T-helper 2 cell treated with Interferon-gamma antibody and Interleukin-4, amounts not matched to agents 5 μg/mL and 100 μg/mL, for 36 hours (primary cell): ENCODE measurements at regions not wholly inside any gene's neighbourhood (a gene's known extent, or its start where the extent isn't known, plus 50 kb on each side); places are given as distances from the start of the nearest gene placed in this dataset.

Source experiments
- DNase-seq: peaks from one replicate; pipeline ENCODE4 v3.0.0; 2021; ENCODE audit warnings: low spot score
- H3K27ac Mint-ChIP-seq: one replicate; pipeline ENCODE4 v1.8.0; 2021; ENCODE audit warnings: mild to moderate bottlenecking, mixed read lengths
- H3K27me3 Mint-ChIP-seq: one replicate; pipeline ENCODE4 v1.8.0; 2021; ENCODE audit warnings: low read depth, mixed read lengths
- H3K36me3 Mint-ChIP-seq: one replicate; pipeline ENCODE4 v1.8.0; 2021; ENCODE audit warnings: low read depth, mixed read lengths
- H3K4me1 Mint-ChIP-seq: one replicate; pipeline ENCODE4 v1.8.0; 2021; ENCODE audit warnings: low read depth, mixed read lengths
- H3K4me3 Mint-ChIP-seq: one replicate; pipeline ENCODE4 v1.8.0; 2022; ENCODE audit warnings: mild to moderate bottlenecking, moderate library complexity, mixed read lengths
- H3K9me3 Mint-ChIP-seq: one replicate; pipeline ENCODE4 v1.8.0; 2021; ENCODE audit warnings: mixed read lengths

DNA sequence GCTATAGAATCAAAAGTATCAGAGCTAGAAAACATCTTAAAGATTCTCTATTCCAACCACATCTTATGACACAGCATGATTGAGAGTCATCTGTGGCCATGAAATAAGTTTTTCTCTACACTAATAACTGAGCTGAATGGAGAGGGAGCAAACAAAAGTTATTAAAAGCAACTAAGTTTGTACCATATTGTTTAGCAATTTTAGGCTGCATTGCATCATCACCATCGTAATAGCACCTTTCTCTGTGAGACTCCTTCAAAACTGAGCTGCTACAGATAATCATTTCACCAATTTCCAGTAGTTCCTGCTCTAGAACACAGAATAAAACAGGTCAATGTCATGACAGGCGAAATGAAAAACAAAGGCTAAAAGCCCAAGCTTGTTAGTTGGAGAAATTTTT lies 1183.9 kb downstream of the DIAPH3 start:
- H3K9me3 Mint-ChIP-seq: peaks cover 17% of the 10 kb centered on the region
- H3K36me3 Mint-ChIP-seq: no peaks in the 10 kb centered on the region
- H3K4me3 Mint-ChIP-seq: no peak overlapping the region
- no peak overlapping the region for H3K27ac Mint-ChIP-seq
- no peaks in the 10 kb centered on the region for H3K4me1 Mint-ChIP-seq
- no peaks in the 10 kb centered on the region for H3K27me3 Mint-ChIP-seq
- DNase-seq: no peak

DNA sequence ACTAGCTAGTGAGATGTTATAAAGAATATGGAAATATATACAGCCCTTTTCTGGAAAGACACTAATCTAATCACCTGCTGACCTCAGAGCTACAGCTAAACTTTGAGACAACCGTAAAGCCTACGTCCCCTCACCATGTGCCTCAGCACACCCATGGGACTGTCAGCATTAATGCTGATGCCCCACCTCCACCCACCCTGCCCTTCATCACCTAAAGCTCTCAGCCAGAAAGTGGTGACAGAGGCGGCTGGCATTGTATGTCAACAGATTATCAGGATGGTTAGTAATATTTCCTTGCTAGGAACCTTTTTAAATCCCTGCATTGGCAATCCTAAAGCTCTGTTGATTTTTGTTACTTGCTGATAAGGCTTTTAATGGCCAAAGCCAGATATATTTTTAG lies 1177.9 kb downstream of the DIAPH3 start:
- Mint-ChIP-seq H3K27ac (no peak overlapping the region), H3K36me3 (no peaks in the 10 kb centered on the region), H3K27me3 (no peaks in the 10 kb centered on the region), H3K9me3 (peaks cover 18% of the 10 kb centered on the region), H3K4me1 (no peaks in the 10 kb centered on the region), H3K4me3 (no peak overlapping the region)
- DNase-seq: no peak

DNA sequence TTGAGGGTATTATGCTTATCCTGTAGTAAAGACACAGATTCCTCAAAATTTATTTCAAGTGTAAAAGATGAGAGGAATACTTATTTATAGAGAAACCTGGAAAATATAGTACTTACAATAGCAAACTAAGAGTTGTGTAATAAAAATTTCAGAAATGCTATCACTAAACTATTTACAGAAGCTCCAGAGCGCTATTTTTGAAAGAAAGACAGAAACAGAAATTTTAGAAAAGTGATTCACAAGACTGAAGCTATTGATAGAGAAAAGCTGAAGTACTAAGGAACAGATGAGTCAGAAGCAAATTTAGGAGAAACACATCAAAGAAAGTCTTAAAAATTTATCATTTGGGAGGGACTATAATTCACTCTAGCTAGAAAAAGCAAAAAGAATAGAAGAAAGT lies 1174.2 kb downstream of the DIAPH3 start:
- no peak for DNase-seq
- H3K27ac Mint-ChIP-seq: no peak overlapping the region
- no peaks in the 10 kb centered on the region for H3K4me1 Mint-ChIP-seq
- no peaks in the 10 kb centered on the region for H3K36me3 Mint-ChIP-seq
- H3K9me3 Mint-ChIP-seq: peaks cover 7% of the 10 kb centered on the region
- no peak overlapping the region for H3K4me3 Mint-ChIP-seq
- H3K27me3 Mint-ChIP-seq: no peaks in the 10 kb centered on the region

DNA sequence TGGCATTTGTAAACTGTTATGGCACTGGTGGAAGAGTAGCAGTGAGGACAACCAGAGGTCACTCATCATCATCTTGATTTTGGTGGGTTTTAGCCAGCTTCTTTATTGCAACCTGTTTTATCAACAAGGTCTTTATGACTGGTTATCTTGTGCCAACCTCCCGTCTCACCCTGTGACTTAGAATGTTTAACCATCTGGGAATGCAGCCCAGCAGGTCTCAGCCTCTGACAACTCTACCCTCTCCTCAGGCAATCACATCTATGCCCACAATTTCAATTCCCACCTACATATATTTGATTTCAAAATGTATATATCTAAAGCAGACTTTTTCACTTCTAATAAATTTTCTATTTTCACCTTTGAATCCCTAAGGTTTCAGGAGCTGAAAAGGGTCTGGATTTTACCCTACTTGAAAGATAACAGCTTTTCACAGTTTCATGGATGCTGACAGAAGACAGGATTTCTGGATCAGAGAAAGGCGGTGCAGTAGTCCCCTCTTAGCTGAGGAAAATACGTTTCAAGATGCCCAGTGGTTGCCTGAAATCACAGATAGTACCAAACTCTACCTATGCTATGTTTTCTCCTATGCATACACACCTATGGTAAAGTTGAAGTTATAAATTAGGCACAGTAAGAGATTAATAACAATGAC lies 1171.8 kb downstream of the DIAPH3 start:
- Mint-ChIP-seq H3K9me3 (no peaks in the 10 kb centered on the region), H3K4me1 (no peaks in the 10 kb centered on the region), H3K36me3 (no peaks in the 10 kb centered on the region), H3K27me3 (no peaks in the 10 kb centered on the region), H3K4me3 (no peak overlapping the region), H3K27ac (no peak overlapping the region)
- no peak for DNase-seq

DNA sequence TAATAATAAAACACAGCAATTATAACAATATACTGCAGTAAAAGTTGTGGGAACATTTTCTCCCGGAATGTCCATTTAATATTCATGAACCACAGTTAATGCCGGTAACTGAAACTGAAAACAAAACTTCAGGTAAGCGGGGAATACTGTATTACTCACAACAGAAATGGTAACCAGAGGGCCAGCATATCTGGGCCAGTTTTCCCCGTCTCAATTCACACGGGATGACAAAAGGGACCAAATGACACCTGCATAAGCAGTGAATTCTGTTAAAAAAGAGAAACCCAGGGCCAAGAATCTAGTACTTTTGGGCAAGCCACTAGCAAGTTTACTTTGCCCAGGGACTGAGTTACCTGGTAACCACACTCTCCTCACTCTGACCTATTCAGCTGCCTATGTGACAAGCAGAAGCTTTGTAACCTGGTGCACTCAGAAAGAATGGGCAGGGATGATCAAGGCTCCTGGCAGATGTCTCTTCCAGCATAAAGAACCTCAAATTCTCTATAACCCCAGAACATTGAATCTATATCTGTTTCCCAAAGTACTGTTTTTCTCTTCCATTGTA lies 1171.2 kb downstream of the DIAPH3 start:
- Mint-ChIP-seq H3K4me3 (no peak overlapping the region), H3K9me3 (no peaks in the 10 kb centered on the region), H3K4me1 (no peaks in the 10 kb centered on the region), H3K36me3 (no peaks in the 10 kb centered on the region), H3K27ac (no peak overlapping the region), H3K27me3 (no peaks in the 10 kb centered on the region)
- DNase-seq: no peak

DNA sequence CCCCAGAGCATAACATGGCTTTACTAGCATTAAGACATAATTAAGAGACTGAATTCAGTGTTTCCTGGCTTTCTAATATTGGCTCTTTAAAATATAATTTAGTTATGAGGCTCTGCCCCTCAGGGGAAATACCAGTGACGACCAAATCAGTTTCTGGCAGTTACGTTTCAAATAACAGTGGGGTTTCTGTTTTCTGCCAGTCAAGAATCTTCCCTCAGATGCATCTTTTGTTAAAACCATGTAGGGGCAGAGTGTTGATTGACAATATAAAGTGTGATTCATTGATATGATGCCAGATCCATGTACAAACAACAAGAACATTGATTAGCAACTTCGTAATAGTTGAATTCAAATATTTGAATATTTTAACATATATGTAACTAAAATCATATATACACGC lies 1169.7 kb downstream of the DIAPH3 start:
- no peaks in the 10 kb centered on the region for H3K36me3 Mint-ChIP-seq
- no peaks in the 10 kb centered on the region for H3K9me3 Mint-ChIP-seq
- H3K4me1 Mint-ChIP-seq: no peaks in the 10 kb centered on the region
- H3K4me3 Mint-ChIP-seq: no peak overlapping the region
- DNase-seq: no peak
- H3K27ac Mint-ChIP-seq: no peak overlapping the region
- no peaks in the 10 kb centered on the region for H3K27me3 Mint-ChIP-seq

DNA sequence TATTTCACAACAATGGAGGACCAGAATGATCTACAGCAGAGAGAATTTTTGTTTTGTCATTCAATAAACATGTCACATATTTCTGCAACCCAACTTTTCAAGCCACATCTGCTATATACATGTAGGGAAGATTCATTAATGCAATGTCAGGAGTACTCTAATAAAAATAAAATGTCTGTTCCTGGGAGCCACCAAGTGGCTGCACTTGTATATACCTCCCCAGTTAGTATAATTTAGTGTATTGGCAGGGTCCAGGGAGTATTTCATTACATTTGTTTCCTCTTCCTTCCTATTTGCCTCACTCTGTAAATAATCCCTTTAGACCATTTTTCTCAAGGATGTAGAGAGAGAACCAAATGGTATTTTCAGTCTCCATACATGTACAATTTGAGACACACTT lies 1169.0 kb downstream of the DIAPH3 start:
- Mint-ChIP-seq H3K27ac (no peak overlapping the region), H3K9me3 (no peaks in the 10 kb centered on the region), H3K36me3 (no peaks in the 10 kb centered on the region), H3K4me3 (no peak overlapping the region), H3K27me3 (no peaks in the 10 kb centered on the region), H3K4me1 (no peaks in the 10 kb centered on the region)
- DNase-seq: no peak

DNA sequence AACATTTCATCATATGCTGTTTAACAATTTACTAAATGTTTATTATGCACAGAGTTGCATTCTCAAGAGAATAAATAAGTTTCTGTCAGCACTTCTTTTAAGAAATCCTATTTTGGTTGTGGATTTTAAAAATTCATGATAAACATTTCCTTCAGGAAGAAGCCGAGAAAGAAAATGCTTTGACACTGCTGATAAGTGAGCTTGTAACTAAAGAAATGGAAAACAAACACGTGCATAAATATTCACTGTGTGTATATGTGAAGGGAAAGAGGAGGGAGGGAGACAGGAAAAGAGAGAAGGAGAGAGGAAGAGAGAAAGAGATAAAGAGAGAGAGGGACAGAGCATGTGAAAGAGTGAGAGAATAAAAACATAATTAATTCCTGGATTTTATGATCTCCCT lies 1165.0 kb downstream of the DIAPH3 start:
- Mint-ChIP-seq H3K27me3 (no peaks in the 10 kb centered on the region), H3K36me3 (no peaks in the 10 kb centered on the region), H3K4me3 (no peak overlapping the region), H3K9me3 (peaks cover 7% of the 10 kb centered on the region), H3K4me1 (no peaks in the 10 kb centered on the region), H3K27ac (no peak overlapping the region)
- no peak for DNase-seq

DNA sequence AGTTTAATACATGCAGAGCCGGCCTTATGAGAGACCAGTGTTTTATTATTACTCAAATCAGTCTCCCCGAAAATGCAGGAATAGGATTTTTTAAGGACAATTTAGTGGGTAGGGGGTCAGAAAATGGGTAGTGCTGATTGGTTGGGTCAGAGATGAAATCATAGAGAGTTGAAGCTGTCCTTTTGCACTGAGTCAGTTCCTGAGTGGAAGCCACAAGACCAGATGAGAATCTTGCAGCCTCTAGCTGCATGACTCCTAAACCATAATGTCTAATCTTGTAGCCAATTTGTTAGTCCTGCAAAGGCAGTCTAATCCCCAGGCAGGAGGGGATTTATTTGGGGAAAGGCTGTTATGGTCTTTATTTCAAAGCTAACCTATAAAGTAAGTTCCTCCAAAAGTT lies 1163.9 kb downstream of the DIAPH3 start:
- H3K36me3 Mint-ChIP-seq: no peaks in the 10 kb centered on the region
- no peak overlapping the region for H3K4me3 Mint-ChIP-seq
- no peaks in the 10 kb centered on the region for H3K4me1 Mint-ChIP-seq
- no peaks in the 10 kb centered on the region for H3K27me3 Mint-ChIP-seq
- DNase-seq: no peak
- no peak overlapping the region for H3K27ac Mint-ChIP-seq
- H3K9me3 Mint-ChIP-seq: peaks cover 7% of the 10 kb centered on the region

DNA sequence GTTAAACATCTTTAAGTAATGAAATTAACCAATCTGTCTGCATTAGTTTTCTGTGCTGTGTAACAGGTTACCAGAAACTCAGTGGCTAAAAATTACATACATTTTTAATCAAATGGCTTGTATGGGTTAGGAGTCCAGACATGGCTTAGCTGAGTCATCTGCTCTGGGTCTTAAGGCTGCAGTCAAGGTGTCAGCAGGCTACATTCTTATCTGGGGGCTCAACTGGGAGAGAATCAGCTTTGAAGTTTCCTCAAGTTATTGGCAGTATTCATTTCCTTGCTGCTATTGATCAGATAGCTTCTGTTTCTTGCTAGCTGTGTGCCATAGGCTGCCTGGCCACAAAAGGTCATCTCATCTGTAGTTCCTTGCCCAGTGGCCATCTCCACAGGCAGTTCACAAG lies 1163.0 kb downstream of the DIAPH3 start:
- Mint-ChIP-seq H3K27me3 (no peaks in the 10 kb centered on the region), H3K4me3 (no peak overlapping the region), H3K27ac (no peak overlapping the region), H3K36me3 (no peaks in the 10 kb centered on the region), H3K4me1 (no peaks in the 10 kb centered on the region), H3K9me3 (peaks cover 7% of the 10 kb centered on the region)
- DNase-seq: no peak

DNA sequence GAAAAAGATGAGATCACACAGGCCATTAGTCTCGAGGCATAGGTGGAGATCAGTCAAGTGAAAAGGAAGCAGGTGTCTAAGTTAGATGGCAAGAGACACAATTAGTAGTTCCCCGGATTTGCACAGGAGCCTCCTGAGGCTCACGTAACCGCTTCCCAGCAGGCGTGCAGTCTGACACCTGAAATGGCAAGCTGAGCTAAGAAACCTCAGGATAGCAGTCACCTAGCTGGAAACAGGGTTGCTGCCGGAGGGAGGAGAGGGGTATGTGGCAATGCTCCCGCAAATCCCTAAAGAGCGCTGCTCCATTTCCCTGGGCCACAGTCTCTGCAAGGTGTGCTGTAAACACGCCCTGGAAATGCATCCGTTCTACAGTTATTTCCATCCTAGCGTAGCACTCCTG lies 1151.0 kb downstream of the DIAPH3 start:
- no peaks in the 10 kb centered on the region for H3K4me1 Mint-ChIP-seq
- no peaks in the 10 kb centered on the region for H3K27me3 Mint-ChIP-seq
- H3K4me3 Mint-ChIP-seq: no peak overlapping the region
- no peak overlapping the region for H3K27ac Mint-ChIP-seq
- no peaks in the 10 kb centered on the region for H3K36me3 Mint-ChIP-seq
- peaks cover 3% of the 10 kb centered on the region for H3K9me3 Mint-ChIP-seq
- DNase-seq: no peak

DNA sequence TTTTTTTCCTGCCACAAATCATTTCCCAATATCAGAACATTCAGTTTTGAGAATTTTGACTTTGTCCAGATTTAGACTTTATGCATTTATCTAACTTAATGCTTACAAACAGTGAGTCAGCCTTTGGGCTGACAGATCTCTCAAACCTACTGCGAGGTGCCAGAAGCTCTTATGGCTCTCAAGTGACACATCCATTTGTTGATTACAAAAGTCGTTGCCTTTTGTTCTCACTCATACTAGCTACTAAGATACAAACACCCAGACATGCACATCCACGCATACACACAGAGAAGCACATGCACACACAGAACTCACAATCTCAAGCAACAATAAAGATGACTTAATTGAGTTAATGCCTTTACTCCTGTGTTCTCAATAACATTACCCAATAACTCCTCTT lies 1147.5 kb downstream of the DIAPH3 start:
- Mint-ChIP-seq H3K9me3 (peaks cover 3% of the 10 kb centered on the region), H3K27me3 (no peaks in the 10 kb centered on the region), H3K4me3 (no peak overlapping the region), H3K27ac (no peak overlapping the region), H3K36me3 (no peaks in the 10 kb centered on the region), H3K4me1 (no peaks in the 10 kb centered on the region)
- no peak for DNase-seq

DNA sequence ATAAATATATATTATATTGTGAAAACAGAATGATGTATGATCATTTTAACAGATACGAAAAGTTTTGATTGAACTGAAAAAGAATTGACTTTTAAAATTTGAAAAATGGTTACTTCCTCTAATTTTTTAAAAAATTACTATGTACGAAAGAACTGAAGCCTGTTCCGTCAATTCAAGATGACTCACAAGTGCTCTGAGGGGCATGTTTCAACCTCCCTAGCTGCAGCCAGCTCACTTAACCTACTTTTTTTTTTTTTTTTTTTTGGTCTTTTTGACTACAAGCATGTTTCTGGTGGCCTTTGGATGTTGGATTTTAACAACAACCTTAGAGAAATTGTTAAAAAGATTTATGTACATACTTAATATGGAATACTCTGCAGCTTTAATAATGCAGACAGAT lies 1139.3 kb downstream of the DIAPH3 start:
- no peak overlapping the region for H3K27ac Mint-ChIP-seq
- H3K4me3 Mint-ChIP-seq: no peak overlapping the region
- no peaks in the 10 kb centered on the region for H3K36me3 Mint-ChIP-seq
- no peaks in the 10 kb centered on the region for H3K9me3 Mint-ChIP-seq
- no peak for DNase-seq
- no peaks in the 10 kb centered on the region for H3K27me3 Mint-ChIP-seq
- H3K4me1 Mint-ChIP-seq: no peaks in the 10 kb centered on the region

DNA sequence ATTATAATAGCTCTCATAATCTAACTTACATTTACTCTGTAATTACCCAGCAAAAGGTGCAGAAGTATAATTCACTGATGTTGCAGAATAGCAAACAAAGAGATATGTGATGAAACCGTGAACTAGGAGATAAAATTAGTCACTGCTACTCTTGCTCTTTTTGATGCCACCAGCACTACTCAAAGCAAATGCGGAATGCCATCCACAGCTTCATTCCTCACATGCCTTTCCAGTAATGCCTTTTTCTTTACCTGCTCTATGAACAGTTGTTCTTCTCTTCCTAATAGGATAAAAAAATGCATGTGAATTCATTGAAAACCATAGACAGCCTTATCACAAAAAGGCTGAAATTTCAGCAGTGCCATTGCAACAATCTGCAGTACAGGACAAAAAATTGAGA lies 1129.5 kb downstream of the DIAPH3 start:
- no peak overlapping the region for H3K27ac Mint-ChIP-seq
- H3K36me3 Mint-ChIP-seq: no peaks in the 10 kb centered on the region
- no peaks in the 10 kb centered on the region for H3K27me3 Mint-ChIP-seq
- no peak overlapping the region for H3K4me3 Mint-ChIP-seq
- no peak for DNase-seq
- H3K9me3 Mint-ChIP-seq: no peaks in the 10 kb centered on the region
- H3K4me1 Mint-ChIP-seq: no peaks in the 10 kb centered on the region

DNA sequence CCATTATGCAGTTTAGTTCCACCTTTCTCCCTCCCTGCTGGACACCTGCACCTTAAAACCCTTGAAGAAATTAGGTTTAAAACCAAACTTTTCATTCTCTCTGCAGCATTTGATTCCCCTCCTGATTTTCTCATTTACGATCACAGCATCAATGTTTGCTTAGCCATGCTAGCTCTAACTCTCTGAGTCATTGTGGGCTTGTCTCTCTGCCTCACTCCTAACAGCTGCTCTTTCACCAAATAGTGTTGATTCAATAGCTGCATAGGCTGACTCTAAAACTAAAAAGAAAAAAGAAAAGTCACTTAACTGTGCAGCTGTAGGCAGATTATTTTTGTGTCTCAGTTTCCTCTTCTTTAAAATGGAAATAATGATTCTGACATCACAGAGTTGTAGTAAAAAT lies 1124.9 kb downstream of the DIAPH3 start:
- Mint-ChIP-seq H3K27me3 (no peaks in the 10 kb centered on the region), H3K9me3 (no peaks in the 10 kb centered on the region), H3K27ac (no peak overlapping the region), H3K4me3 (no peak overlapping the region), H3K36me3 (no peaks in the 10 kb centered on the region), H3K4me1 (no peaks in the 10 kb centered on the region)
- DNase-seq: no peak
